ENCODE measurements at regions not wholly inside any gene's neighbourhood (a gene's known extent, or its start where the extent isn't known, plus 50 kb on each side); places are given as distances from the start of the nearest gene placed in this dataset.
"Not testable (repeated sequence)": the region's sequence is repeated elsewhere in the genome, so short reads cannot be mapped to it uniquely, and the experiment has no call there.

- Histone ChIP-seq H3K9ac (ENCODE audit: low read length) (no peak overlapping the region), H3K36me3 (replicated peaks in 1 of 2; ENCODE audit: control extremely low read depth in 1 of 2, control insufficient read depth in 1 of 2, extremely low read depth in 1 of 2, insufficient read depth in 2 of 2, low read length in 1 of 2) (no peaks in the 10 kb centered on the region), H3K27ac (ENCODE audit: low read length in 2 of 2) (no peak overlapping the region), H3K4me3 (ENCODE audit: control extremely low read depth in 1 of 5, extremely low read depth in 1 of 5, insufficient read depth in 1 of 5, low read depth in 2 of 5, low read length in 4 of 5) (no peak overlapping the region), H3K79me2 (ENCODE audit: control insufficient read depth, insufficient read depth, low read length) (no peaks in the 10 kb centered on the region), H2AFZ (ENCODE audit: insufficient read depth, low read depth, low read length, poor library complexity, severe bottlenecking) (no peak overlapping the region), H3K27me3 (replicated peaks in 1 of 4; ENCODE audit: control extremely low read depth in 1 of 4, control insufficient read depth in 3 of 4, insufficient read depth in 4 of 4, low read length in 3 of 4) (peaks cover 0 to 2% (median 0%) of the 10 kb centered on the region in 4 experiments), H3K4me1 (ENCODE audit: control insufficient read depth in 2 of 2, insufficient read depth in 2 of 2, low read length in 2 of 2) (no peaks in the 10 kb centered on the region), H3K9me3 (ENCODE audit: control extremely low read depth in 1 of 3, control insufficient read depth in 2 of 3, insufficient read depth in 1 of 3, low read length in 2 of 3) (peaks cover 0 to 7% (median 4%) of the 10 kb centered on the region in 3 donors), H4K20me1 (ENCODE audit: control insufficient read depth, insufficient read depth, low read length, poor library complexity, severe bottlenecking) (no peaks in the 10 kb centered on the region), H3K4me2 (replicated peaks; ENCODE audit: low read depth, low read length, poor library complexity, severe bottlenecking) (no peak overlapping the region)
- H3K4me1 Mint-ChIP-seq, result no peaks in the 10 kb centered on the region
- no peak overlapping the region for H3K4me3 Mint-ChIP-seq
- H3K27ac Mint-ChIP-seq, result no peak overlapping the region
- peaks cover 2% of the 10 kb centered on the region for H3K9me3 Mint-ChIP-seq (ENCODE audit: insufficient read depth)
- peaks cover 6% of the 10 kb centered on the region for H3K27me3 Mint-ChIP-seq
- intact Hi-C loops (cut with micrococcal nuclease), result no loop called here
- TF ChIP-seq CTCF (IDR thresholded peaks at IDR 0.05) (no peak), EZH2 (IDR thresholded peaks at IDR 0.05; ENCODE audit: borderline replicate concordance, insufficient read depth, low read depth, low read length, poor library complexity, severe bottlenecking) (no peak)
- ChIA-PET POLR2A (no interaction called here), CTCF (interaction anchor here (0.7 to 1.8 kb wide), 3 partner anchors 32 to 349 kb away, joined by 3 to 5 read pairs (median 4); no protein-coding TSS in a partner anchor)
- ATAC-seq (ENCODE audit: low read depth), result no peak
- 94% methylated on average over 2 of the region's 2 CpGs for WGBS (ENCODE audit: insufficient coverage)
- no peak for DNase-seq
Measured at GRCh38 chr4:26062215-26062614, 148.2 kb downstream of the SMIM20 start.

DNA sequence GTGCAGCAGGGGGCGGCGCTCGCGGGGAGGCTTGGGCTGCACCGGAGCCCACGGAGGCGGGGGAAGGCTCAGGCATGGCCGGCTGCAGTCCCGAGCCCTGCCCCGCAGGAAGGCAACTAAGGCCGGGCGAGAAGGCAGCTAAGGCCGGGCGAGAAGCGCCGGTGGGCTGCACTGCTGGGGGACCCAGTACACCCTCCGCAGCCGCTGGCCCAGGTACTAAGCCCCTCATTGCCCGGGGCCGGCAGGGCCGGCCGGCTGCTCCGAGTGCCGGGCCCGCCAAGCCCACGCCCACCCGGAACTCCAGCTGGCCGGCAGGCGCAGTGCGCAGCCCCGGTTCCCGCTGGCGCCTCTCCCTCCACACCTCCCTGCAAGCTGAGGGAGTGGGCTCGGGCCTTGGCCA, 150.0 kb downstream of the SMIM20 start:
- H3K27me3 ChIP-seq (replicated peaks in 1 of 4; ENCODE audit: control extremely low read depth in 1 of 4, control insufficient read depth in 3 of 4, insufficient read depth in 4 of 4, low read length in 3 of 4); CTCF ChIA-PET; H3K36me3 ChIP-seq (replicated peaks in 1 of 2; ENCODE audit: control extremely low read depth in 1 of 2, control insufficient read depth in 1 of 2, extremely low read depth in 1 of 2, insufficient read depth in 2 of 2, low read length in 1 of 2); H3K9me3 Mint-ChIP-seq (ENCODE audit: insufficient read depth); H3K4me3 Mint-ChIP-seq; H3K27ac Mint-ChIP-seq; H4K20me1 ChIP-seq (ENCODE audit: control insufficient read depth, insufficient read depth, low read length, poor library complexity, severe bottlenecking); H3K4me1 ChIP-seq (ENCODE audit: control insufficient read depth in 2 of 2, insufficient read depth in 2 of 2, low read length in 2 of 2); H3K4me3 ChIP-seq (ENCODE audit: control extremely low read depth in 1 of 5, extremely low read depth in 1 of 5, insufficient read depth in 1 of 5, low read depth in 2 of 5, low read length in 4 of 5); H2AFZ ChIP-seq (ENCODE audit: insufficient read depth, low read depth, low read length, poor library complexity, severe bottlenecking); H3K4me1 Mint-ChIP-seq; H3K79me2 ChIP-seq (ENCODE audit: control insufficient read depth, insufficient read depth, low read length); H3K27me3 Mint-ChIP-seq; ATAC-seq (ENCODE audit: low read depth); POLR2A ChIA-PET; H3K9ac ChIP-seq (ENCODE audit: low read length); H3K4me2 ChIP-seq (replicated peaks; ENCODE audit: low read depth, low read length, poor library complexity, severe bottlenecking); DNase-seq; intact Hi-C loops (cut with micrococcal nuclease); H3K9me3 ChIP-seq (ENCODE audit: control extremely low read depth in 1 of 3, control insufficient read depth in 2 of 3, insufficient read depth in 1 of 3, low read length in 2 of 3); H3K27ac ChIP-seq (ENCODE audit: low read length in 2 of 2): not testable (repeated sequence)
- 98% methylated on average over 33 of the region's 34 CpGs for WGBS (ENCODE audit: insufficient coverage)
